SW480 (cell line): ENCODE measurements at regions not wholly inside any gene's neighbourhood (a gene's known extent, or its start where the extent isn't known, plus 50 kb on each side); places are given as distances from the start of the nearest gene placed in this dataset.

ENCODE experiments used
- DNase-seq: peaks from one replicate; pipeline ENCODE4 v3.0.0-alpha.2; 2016; ENCODE audit warnings: low spot score

- no peak for DNase-seq
Measured at GRCh38 chr18:77755187-77755586, 505.5 kb downstream of the GALR1 start.

GRCh38 chr18:77761332-77761731 is 511.7 kb downstream of the GALR1 start:
- no peak for DNase-seq

GRCh38 chr18:77762014-77762413 is 512.4 kb downstream of the GALR1 start:
- no peak for DNase-seq

GRCh38 chr18:77762642-77763041 is 513.0 kb downstream of the GALR1 start:
- peak; percentile 37 for DNase-seq

GRCh38 chr18:77763530-77764145 is 514.0 kb downstream of the GALR1 start:
- DNase-seq, result no peak

- DNase-seq, result peak; percentile 51
Measured at GRCh38 chr18:77765468-77765867, 515.8 kb downstream of the GALR1 start.

GRCh38 chr18:77766421-77766820 is 516.8 kb downstream of the GALR1 start:
- DNase-seq, result no peak

GRCh38 chr18:77772177-77772576 is 522.5 kb downstream of the GALR1 start:
- DNase-seq, result peak; percentile 3

- no peak for DNase-seq
Measured at GRCh38 chr18:77776104-77776503, 526.5 kb downstream of the GALR1 start.

GRCh38 chr18:77777163-77777562 is 527.5 kb downstream of the GALR1 start:
- no peak for DNase-seq

- DNase-seq, result no peak
Measured at GRCh38 chr18:77784759-77785379, 535.2 kb downstream of the GALR1 start.

- DNase-seq, result no peak
Measured at GRCh38 chr18:77785415-77785975, 535.8 kb downstream of the GALR1 start.

GRCh38 chr18:77803024-77803423 is 553.4 kb downstream of the GALR1 start:
- DNase-seq, result no peak

- no peak for DNase-seq
Measured at GRCh38 chr18:77804382-77804781, 554.7 kb downstream of the GALR1 start.

- DNase-seq, result no peak
Measured at GRCh38 chr18:77807650-77808049, 558.0 kb downstream of the GALR1 start.

- peak; percentile 41 for DNase-seq
Measured at GRCh38 chr18:77811503-77811902, 561.9 kb downstream of the GALR1 start.

GRCh38 chr18:77815666-77816338 is 566.2 kb downstream of the GALR1 start:
- no peak for DNase-seq

- no peak for DNase-seq
Measured at GRCh38 chr18:77818328-77818727, 568.7 kb downstream of the GALR1 start.

GRCh38 chr18:77820472-77820871 is 570.8 kb downstream of the GALR1 start:
- no peak for DNase-seq

- DNase-seq, result no peak
Measured at GRCh38 chr18:77821892-77822291, 572.2 kb downstream of the GALR1 start.

- DNase-seq, result no peak
Measured at GRCh38 chr18:77822632-77823031, 573.0 kb downstream of the GALR1 start.

- DNase-seq, result no peak
Measured at GRCh38 chr18:77833807-77834206, 584.2 kb downstream of the GALR1 start.

GRCh38 chr18:77851802-77852201 is 602.2 kb downstream of the GALR1 start:
- no peak for DNase-seq
